WERI-Rb-1 (cell line): ENCODE measurements at regions not wholly inside any gene's neighbourhood (a gene's known extent, or its start where the extent isn't known, plus 50 kb on each side); places are given as distances from the start of the nearest gene placed in this dataset.
A peak's percentile ranks its signal among the peaks of the same experiment; 100 is the strongest.

Experiments
- DNase-seq: peaks from one replicate; pipeline ENCODE4 v3.0.0-alpha.2; 2020
- H3K27ac ChIP-seq: fragments of 250-450 bp; sonication (Bioruptor Pico); 2 replicates; pipeline ENCODE4 v1.5.1; 2020; ENCODE audit warnings: mild to moderate bottlenecking, moderate library complexity
- H3K27me3 ChIP-seq: fragments of 250-450 bp; sonication (Bioruptor Pico); 2 replicates; pipeline ENCODE4 v1.5.1; 2021; ENCODE audit warnings: mild to moderate bottlenecking, low read depth, moderate library complexity; ENCODE audit not compliant: insufficient read depth, severe bottlenecking
- H3K36me3 ChIP-seq: fragments of 250-450 bp; sonication (Bioruptor Pico); 2 replicates; pipeline ENCODE4 v1.5.1; 2020; ENCODE audit warnings: mild to moderate bottlenecking, moderate library complexity
- H3K4me3 ChIP-seq: 2 replicates; pipeline ENCODE4 v1.5.1; 2011; ENCODE audit warnings: low read depth, mild to moderate bottlenecking, control low read depth, low read length
- H3K9me3 ChIP-seq: fragments of 250-450 bp; sonication (Bioruptor Pico); 2 replicates; pipeline ENCODE4 v1.5.1; 2021; ENCODE audit warnings: mild to moderate bottlenecking, moderate library complexity; ENCODE audit not compliant: severe bottlenecking
- CTCF ChIP-seq: IDR thresholded peaks from 2 replicates; pipeline ENCODE4 v1.5.1; 2011; ENCODE audit warnings: low read depth, mild to moderate bottlenecking, control low read depth, inconsistent platforms, low read length

GRCh38 chr6:14453712-14454472, 336.3 kb downstream of the CD83 start:
- H3K27me3 ChIP-seq = no peaks in the 10 kb centered on the region
- DNase-seq = peak; percentile 40
- no peak overlapping the region for H3K4me3 ChIP-seq
- H3K9me3 ChIP-seq = peaks cover 3% of the 10 kb centered on the region
- H3K27ac ChIP-seq = no peak overlapping the region
- TF ChIP-seq CTCF = no peak
- no peaks in the 10 kb centered on the region for H3K36me3 ChIP-seq

- H3K9me3 ChIP-seq = peaks cover 3% of the 10 kb centered on the region
- no peak overlapping the region for H3K4me3 ChIP-seq
- TF ChIP-seq CTCF = no peak
- H3K27ac ChIP-seq = no peak overlapping the region
- DNase-seq = no peak
- no peaks in the 10 kb centered on the region for H3K36me3 ChIP-seq
- no peaks in the 10 kb centered on the region for H3K27me3 ChIP-seq
Measured at GRCh38 chr6:14454473-14454775, 336.9 kb downstream of the CD83 start.

GRCh38 chr6:14455427-14455826, 337.9 kb downstream of the CD83 start:
- no peak overlapping the region for H3K27ac ChIP-seq
- H3K9me3 ChIP-seq = peaks cover 3% of the 10 kb centered on the region
- no peak for TF ChIP-seq CTCF
- no peaks in the 10 kb centered on the region for H3K27me3 ChIP-seq
- H3K36me3 ChIP-seq = no peaks in the 10 kb centered on the region
- H3K4me3 ChIP-seq = no peak overlapping the region
- DNase-seq = no peak

GRCh38 chr6:14455876-14456648, 338.5 kb downstream of the CD83 start:
- H3K36me3 ChIP-seq = no peaks in the 10 kb centered on the region
- no peak overlapping the region for H3K27ac ChIP-seq
- H3K27me3 ChIP-seq = no peaks in the 10 kb centered on the region
- H3K4me3 ChIP-seq = no peak overlapping the region
- no peak for DNase-seq
- no peak for TF ChIP-seq CTCF
- peaks cover 3% of the 10 kb centered on the region for H3K9me3 ChIP-seq

GRCh38 chr6:14456941-14457340, 339.4 kb downstream of the CD83 start:
- Histone ChIP-seq H3K27ac (no peak overlapping the region), H3K27me3 (no peaks in the 10 kb centered on the region), H3K9me3 (peaks cover 3% of the 10 kb centered on the region), H3K4me3 (no peak overlapping the region), H3K36me3 (no peaks in the 10 kb centered on the region)
- no peak for TF ChIP-seq CTCF
- DNase-seq = no peak
